ENCODE measurements at regions not wholly inside any gene's neighbourhood (a gene's known extent, or its start where the extent isn't known, plus 50 kb on each side); places are given as distances from the start of the nearest gene placed in this dataset.

GRCh38 chr14:71523630-71524319, 408.5 kb upstream of the RGS6 start (continued):
- no peak for TF ChIP-seq ZNF114 (CRISPR knock-in tag; IDR thresholded peaks at IDR 0.05)
- TF ChIP-seq STAT1 (IDR thresholded peaks at IDR 0.05; ENCODE audit: unreplicated experiment), result no peak

- H3K27ac Mint-ChIP-seq, result no peak overlapping the region
- no peak for ATAC-seq
These were observed 407.8 kb upstream of the RGS6 start for GRCh38 chr14:71524320-71524982.

More at GRCh38 chr14:71524320-71524982, 407.8 kb upstream of the RGS6 start:
- Mint-ChIP-seq H3K27me3 (ENCODE audit: insufficient read depth, low read depth, poor library complexity) (no peaks in the 10 kb centered on the region), H3K36me3 (ENCODE audit: low read depth) (no peaks in the 10 kb centered on the region), H3K4me1 (no peaks in the 10 kb centered on the region), H3K4me3 (no peak overlapping the region), H3K9me3 (no peaks in the 10 kb centered on the region)
- no peak overlapping the region for H2AFZ ChIP-seq
- peaks cover 8% of the 10 kb centered on the region; the same call in 1 of the 2 replicates for H4K20me1 ChIP-seq (replicated peaks; ENCODE audit: insufficient read depth)
- H3K4me1 ChIP-seq (ENCODE audit: insufficient read depth), result no peaks in the 10 kb centered on the region
- no peaks in the 10 kb centered on the region for H3F3A ChIP-seq (replicated peaks; ENCODE audit: low read depth)
- H3K36me3 ChIP-seq (ENCODE audit: insufficient read depth), result no peaks in the 10 kb centered on the region
- peaks cover 28% of the 10 kb centered on the region; the same call in 1 of the 2 replicates for H3K79me2 ChIP-seq (replicated peaks; ENCODE audit: insufficient read depth)
- TF ChIP-seq ZNF114 (CRISPR knock-in tag; IDR thresholded peaks at IDR 0.05) (no peak), EZH2phosphoT487 (IDR thresholded peaks at IDR 0.05; ENCODE audit: unreplicated experiment) (no peak), EZH2 (IDR thresholded peaks at IDR 0.05; ENCODE audit: low read depth, unreplicated experiment) (no peak), STAT1 (IDR thresholded peaks at IDR 0.05; ENCODE audit: unreplicated experiment) (no peak), ZNF462 (CRISPR knock-in tag; IDR thresholded peaks at IDR 0.05) (no peak), NANOG (IDR thresholded peaks at IDR 0.05; ENCODE audit: borderline replicate concordance) (no peak), JUNB (IDR thresholded peaks at IDR 0.05; ENCODE audit: unreplicated experiment) (no peak), ETS1 (IDR thresholded peaks at IDR 0.05) (no peak), CTCF (conservative IDR thresholded peaks at IDR 0.05; ENCODE audit: low read depth in 2 of 2) (no peak)
- H3K4me2 ChIP-seq, result no peak overlapping the region
- DNase-seq (ENCODE audit: low spot score), result no peak
- no peaks in the 10 kb centered on the region for H3K9me2 ChIP-seq (ENCODE audit: insufficient read depth)
- no peak overlapping the region for H3K27ac ChIP-seq (ENCODE audit: low read depth)
- H3K27me3 ChIP-seq (ENCODE audit: insufficient read depth), result no peaks in the 10 kb centered on the region
- no peak overlapping the region for H3K4me3 ChIP-seq

All from GM23338 (cell line).